Kidney epithelial cell (primary cell): ENCODE measurements at regions not wholly inside any gene's neighbourhood (a gene's known extent, or its start where the extent isn't known, plus 50 kb on each side); places are given as distances from the start of the nearest gene placed in this dataset.

Source experiments
- DNase-seq: peaks from one replicate; pipeline ENCODE4 v3.0.0-alpha.2; 2010; ENCODE audit warnings: low read depth
- H3K27me3 ChIP-seq: 2 replicates; pipeline ENCODE4 v1.6.0; 2011; ENCODE audit warnings: low read length; ENCODE audit not compliant: control insufficient read depth, insufficient read depth
- H3K36me3 ChIP-seq: 2 replicates; pipeline ENCODE4 v1.5.1; 2011; ENCODE audit warnings: low read length; ENCODE audit not compliant: control insufficient read depth, insufficient read depth
- H3K4me3 ChIP-seq: 2 replicates; pipeline ENCODE4 v1.5.1; 2011; ENCODE audit warnings: low read depth, mild to moderate bottlenecking, control low read depth, low read length
- TF ChIP-seq, protein P1 (sequence below): IDR thresholded peaks from 2 replicates; pipeline ENCODE4 v1.5.1; 2011; ENCODE audit warnings: mild to moderate bottlenecking, moderate library complexity, low read length, control low read depth, inconsistent platforms; ENCODE audit not compliant: insufficient read depth, poor library complexity, severe bottlenecking

DNA sequence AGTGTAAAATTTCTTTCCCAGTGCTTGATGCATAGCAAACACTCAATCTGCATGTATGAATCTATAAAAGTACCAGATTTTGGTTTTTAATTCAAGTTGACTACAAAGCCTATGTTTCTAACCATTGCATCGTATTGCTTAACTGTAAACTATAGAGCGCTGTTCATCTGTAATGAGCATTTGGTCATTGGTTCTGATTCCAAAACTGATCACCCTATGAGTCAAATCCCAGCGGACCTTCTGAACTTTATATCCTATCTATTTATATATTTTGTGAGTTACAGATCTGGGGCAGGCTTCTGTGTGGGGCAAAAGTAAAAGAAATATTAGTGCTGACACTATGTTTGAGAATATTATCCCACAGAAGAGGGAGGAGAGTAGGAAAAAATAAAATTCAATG lies 305.7 kb upstream of the TNC start:
- DNase-seq = no peak
- TF ChIP-seq, protein P1, sequence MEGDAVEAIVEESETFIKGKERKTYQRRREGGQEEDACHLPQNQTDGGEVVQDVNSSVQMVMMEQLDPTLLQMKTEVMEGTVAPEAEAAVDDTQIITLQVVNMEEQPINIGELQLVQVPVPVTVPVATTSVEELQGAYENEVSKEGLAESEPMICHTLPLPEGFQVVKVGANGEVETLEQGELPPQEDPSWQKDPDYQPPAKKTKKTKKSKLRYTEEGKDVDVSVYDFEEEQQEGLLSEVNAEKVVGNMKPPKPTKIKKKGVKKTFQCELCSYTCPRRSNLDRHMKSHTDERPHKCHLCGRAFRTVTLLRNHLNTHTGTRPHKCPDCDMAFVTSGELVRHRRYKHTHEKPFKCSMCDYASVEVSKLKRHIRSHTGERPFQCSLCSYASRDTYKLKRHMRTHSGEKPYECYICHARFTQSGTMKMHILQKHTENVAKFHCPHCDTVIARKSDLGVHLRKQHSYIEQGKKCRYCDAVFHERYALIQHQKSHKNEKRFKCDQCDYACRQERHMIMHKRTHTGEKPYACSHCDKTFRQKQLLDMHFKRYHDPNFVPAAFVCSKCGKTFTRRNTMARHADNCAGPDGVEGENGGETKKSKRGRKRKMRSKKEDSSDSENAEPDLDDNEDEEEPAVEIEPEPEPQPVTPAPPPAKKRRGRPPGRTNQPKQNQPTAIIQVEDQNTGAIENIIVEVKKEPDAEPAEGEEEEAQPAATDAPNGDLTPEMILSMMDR = no peak
- H3K36me3 ChIP-seq = no peaks in the 10 kb centered on the region
- no peak overlapping the region for H3K4me3 ChIP-seq
- no peaks in the 10 kb centered on the region for H3K27me3 ChIP-seq

DNA sequence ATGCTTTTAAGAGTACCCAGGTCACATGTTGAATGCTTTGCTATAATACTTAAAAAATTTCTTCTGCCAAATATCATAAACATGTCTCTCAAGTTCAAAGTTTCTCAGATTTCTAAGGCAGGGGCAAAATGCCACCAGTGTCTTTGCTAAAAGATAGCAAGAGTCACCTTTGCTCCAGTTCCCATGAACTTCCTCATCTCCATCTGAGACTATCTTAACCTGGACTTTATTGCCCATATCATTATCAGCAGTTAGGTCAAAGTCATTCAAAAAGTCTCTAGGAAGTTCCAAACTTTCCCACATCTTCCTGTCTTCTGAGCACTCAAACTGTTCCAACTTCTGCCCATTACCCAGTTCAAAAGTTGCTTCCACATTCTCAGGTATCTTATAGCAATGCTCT lies 307.6 kb upstream of the TNC start:
- TF ChIP-seq, protein P1 = no peak
- no peaks in the 10 kb centered on the region for H3K36me3 ChIP-seq
- DNase-seq = no peak
- H3K27me3 ChIP-seq = no peaks in the 10 kb centered on the region
- H3K4me3 ChIP-seq = no peak overlapping the region

DNA sequence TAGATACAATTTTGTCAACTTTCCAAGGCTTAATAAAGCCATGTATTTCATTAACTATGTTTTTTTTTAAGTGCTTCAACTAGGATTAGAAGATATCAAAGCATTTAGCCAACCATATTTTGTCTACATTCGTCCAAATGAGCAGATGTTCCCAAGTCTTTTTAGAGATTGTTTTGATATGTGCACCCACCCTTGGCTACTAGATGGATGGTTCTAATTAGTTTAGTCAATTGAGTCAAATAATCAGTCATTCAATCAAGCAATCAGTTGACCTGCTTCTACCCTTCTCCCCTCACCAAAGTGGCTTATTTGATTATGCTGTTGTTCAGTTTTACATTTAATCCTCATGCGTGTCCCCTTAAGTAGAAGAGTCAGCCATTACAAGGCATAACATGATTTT lies 319.5 kb upstream of the TNC start:
- H3K4me3 ChIP-seq = no peak overlapping the region
- H3K36me3 ChIP-seq = no peaks in the 10 kb centered on the region
- TF ChIP-seq, protein P1 = no peak
- no peaks in the 10 kb centered on the region for H3K27me3 ChIP-seq
- no peak for DNase-seq

DNA sequence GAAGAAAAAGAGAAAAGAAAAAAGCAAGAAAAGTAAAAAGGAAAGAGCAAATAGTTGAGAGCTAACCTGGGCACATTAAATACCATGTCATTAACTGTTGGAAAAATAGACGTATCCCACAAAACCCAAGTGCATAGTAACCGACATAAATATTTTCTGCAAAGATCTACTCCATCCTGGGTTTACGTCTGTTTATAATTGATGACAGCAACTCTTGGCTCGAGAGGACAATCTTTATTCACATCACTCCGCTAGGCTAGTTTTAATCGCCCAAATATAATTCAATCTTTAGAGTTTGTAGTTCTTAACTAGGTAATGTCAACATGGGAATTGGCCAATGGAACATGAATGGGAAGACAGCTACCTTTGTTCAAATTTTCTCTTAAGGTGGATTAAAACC lies 321.7 kb upstream of the TNC start:
- no peaks in the 10 kb centered on the region for H3K27me3 ChIP-seq
- H3K36me3 ChIP-seq = no peaks in the 10 kb centered on the region
- DNase-seq = no peak
- H3K4me3 ChIP-seq = no peak overlapping the region
- TF ChIP-seq, protein P1 = no peak

DNA sequence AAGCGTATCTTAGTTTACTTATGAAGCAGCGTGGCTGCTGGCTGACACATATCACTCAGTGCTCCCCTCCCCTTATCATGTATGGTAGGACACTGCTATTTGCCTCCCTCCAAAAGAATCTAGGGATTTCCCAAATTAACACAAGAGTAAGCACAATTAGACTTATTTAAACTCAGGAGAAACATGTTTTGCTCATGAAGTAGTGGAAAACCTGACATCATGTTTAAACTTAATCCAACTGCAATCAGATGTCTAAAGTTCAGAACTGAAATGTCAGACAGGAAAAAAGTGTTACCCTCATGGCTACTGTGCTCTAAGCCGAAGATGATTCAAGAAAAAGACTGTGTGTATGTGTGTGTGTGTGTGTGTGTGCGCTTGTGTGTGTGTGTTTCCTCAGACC lies 324.1 kb upstream of the TNC start:
- Histone ChIP-seq H3K4me3 (no peak overlapping the region), H3K27me3 (no peaks in the 10 kb centered on the region), H3K36me3 (no peaks in the 10 kb centered on the region)
- peak; percentile 42 for DNase-seq
- TF ChIP-seq, protein P1 = no peak

DNA sequence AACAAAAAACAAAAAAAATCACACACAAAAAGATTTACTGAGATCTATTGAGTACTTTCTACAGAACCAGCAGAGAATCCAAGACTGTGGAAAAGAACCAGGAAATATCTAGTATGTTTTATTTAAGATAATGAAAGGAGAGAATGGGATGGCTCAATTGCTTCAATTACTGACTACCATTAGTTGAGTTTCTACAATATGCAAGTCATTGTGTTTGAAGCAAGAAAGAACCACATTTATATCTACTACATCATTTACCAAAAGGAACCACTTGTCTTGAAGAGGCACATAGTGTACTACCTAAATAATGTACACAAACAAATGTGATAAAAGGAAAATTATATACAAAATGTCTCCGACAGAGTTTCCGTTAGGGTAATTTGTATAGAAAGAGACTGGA lies 325.9 kb upstream of the TNC start:
- H3K36me3 ChIP-seq = no peaks in the 10 kb centered on the region
- no peak for DNase-seq
- H3K27me3 ChIP-seq = no peaks in the 10 kb centered on the region
- TF ChIP-seq, protein P1 = no peak
- H3K4me3 ChIP-seq = no peak overlapping the region
